ENCODE measurements at regions not wholly inside any gene's neighbourhood (a gene's known extent, or its start where the extent isn't known, plus 50 kb on each side); places are given as distances from the start of the nearest gene placed in this dataset.

DNA sequence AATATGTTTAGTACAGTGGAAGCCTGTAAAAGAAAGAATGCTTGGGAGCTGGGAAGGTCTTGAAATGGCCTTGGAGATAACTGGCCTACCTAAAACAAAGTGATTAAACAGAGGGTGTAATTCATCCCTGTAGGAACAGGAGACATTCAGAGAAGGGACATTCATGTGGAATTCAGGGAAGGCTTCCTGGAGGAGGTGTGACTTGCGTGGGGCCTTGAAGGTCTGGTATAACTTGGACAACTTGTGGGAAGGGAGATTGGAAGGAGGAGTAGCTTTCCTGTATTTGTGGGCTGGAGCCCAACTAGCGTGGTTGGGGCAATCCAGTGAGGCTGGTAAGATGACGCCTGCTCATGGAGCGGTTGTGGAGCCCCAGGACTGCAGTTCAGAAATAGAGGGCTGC, 156.4 kb downstream of the AACS start:
- TF ChIP-seq, protein P1, sequence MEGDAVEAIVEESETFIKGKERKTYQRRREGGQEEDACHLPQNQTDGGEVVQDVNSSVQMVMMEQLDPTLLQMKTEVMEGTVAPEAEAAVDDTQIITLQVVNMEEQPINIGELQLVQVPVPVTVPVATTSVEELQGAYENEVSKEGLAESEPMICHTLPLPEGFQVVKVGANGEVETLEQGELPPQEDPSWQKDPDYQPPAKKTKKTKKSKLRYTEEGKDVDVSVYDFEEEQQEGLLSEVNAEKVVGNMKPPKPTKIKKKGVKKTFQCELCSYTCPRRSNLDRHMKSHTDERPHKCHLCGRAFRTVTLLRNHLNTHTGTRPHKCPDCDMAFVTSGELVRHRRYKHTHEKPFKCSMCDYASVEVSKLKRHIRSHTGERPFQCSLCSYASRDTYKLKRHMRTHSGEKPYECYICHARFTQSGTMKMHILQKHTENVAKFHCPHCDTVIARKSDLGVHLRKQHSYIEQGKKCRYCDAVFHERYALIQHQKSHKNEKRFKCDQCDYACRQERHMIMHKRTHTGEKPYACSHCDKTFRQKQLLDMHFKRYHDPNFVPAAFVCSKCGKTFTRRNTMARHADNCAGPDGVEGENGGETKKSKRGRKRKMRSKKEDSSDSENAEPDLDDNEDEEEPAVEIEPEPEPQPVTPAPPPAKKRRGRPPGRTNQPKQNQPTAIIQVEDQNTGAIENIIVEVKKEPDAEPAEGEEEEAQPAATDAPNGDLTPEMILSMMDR (IDR thresholded peaks at IDR 0.05), result no peak
- TF ChIP-seq POLR2A (IDR thresholded peaks at IDR 0.05), result no peak

Data from heart left ventricle (tissue), 13 donors.